MM.1S (cell line): ENCODE measurements at regions not wholly inside any gene's neighbourhood (a gene's known extent, or its start where the extent isn't known, plus 50 kb on each side); places are given as distances from the start of the nearest gene placed in this dataset.

Source experiments
- EZH2 ChIP-seq: fragments of 300-600 bp; sonication (generic); optimal IDR thresholded peaks from 2 replicates; pipeline ENCODE3; 2017; ENCODE audit warnings: low read depth, mild to moderate bottlenecking, antibody characterized with exemption, low read length, mixed read lengths
- EZH2phosphoT487 ChIP-seq: fragments of 300-600 bp; sonication (generic); IDR thresholded peaks from 2 replicates; pipeline ENCODE4 v1.6.1; 2018; ENCODE audit warnings: antibody characterized with exemption, low read length
- TF ChIP-seq, protein P1 (sequence below): fragments of 300-600 bp; sonication (generic); IDR thresholded peaks from 2 replicates; pipeline ENCODE4 v1.5.1; 2016; ENCODE audit warnings: antibody characterized with exemption, low read length, mixed read lengths

DNA sequence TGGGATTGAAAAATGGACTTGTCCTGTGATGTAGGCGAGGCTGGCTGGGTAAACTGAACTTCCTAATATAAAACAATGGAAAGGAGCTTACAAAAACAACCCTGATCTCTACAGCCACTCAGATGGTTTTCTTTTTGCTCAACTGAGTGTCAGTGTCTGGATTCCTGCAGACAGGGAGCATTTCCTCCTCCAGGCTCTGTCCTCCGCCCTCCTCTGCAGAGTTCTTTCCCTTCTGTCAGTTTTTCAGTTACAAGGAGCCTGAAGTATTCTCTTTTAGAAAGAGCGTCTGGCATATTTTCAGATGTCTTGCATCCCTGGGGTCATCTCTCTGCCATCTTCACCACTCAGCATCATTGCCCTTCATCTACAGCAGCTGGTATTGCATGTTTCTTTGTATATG lies 50.0 kb upstream of the PITRM1 start:
- TF ChIP-seq, protein P1, sequence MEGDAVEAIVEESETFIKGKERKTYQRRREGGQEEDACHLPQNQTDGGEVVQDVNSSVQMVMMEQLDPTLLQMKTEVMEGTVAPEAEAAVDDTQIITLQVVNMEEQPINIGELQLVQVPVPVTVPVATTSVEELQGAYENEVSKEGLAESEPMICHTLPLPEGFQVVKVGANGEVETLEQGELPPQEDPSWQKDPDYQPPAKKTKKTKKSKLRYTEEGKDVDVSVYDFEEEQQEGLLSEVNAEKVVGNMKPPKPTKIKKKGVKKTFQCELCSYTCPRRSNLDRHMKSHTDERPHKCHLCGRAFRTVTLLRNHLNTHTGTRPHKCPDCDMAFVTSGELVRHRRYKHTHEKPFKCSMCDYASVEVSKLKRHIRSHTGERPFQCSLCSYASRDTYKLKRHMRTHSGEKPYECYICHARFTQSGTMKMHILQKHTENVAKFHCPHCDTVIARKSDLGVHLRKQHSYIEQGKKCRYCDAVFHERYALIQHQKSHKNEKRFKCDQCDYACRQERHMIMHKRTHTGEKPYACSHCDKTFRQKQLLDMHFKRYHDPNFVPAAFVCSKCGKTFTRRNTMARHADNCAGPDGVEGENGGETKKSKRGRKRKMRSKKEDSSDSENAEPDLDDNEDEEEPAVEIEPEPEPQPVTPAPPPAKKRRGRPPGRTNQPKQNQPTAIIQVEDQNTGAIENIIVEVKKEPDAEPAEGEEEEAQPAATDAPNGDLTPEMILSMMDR, result no peak
- no peak for TF ChIP-seq EZH2phosphoT487
- no peak for TF ChIP-seq EZH2
